GM13977 (cell line): ENCODE measurements at regions not wholly inside any gene's neighbourhood (a gene's known extent, or its start where the extent isn't known, plus 50 kb on each side); places are given as distances from the start of the nearest gene placed in this dataset.

Experiments
- DNase-seq: peaks from one replicate; pipeline ENCODE4 v3.0.0; 2012; ENCODE audit warnings: low spot score
- CTCF ChIP-seq: IDR thresholded peaks from 2 replicates; pipeline ENCODE4 v1.5.1; 2012; ENCODE audit warnings: mild to moderate bottlenecking, control low read depth; ENCODE audit not compliant: insufficient read depth; ENCODE audit errors: extremely low read depth, missing control alignments
- in situ Hi-C: fragments of 300-500 bp; cut with MboI; formaldehyde crosslinking; loops from one replicate; pipeline ENCODE4 v1.12.0; 2022; ENCODE audit warnings: low sequenced_read_pairs, low pct_unique_long_range_greater_than_20kb, mixed read lengths, inconsistent platforms; ENCODE audit not compliant: unreplicated experiment

- no peak for DNase-seq
- in situ Hi-C loops = no loop called here
- no peak for TF ChIP-seq CTCF
Observed at GRCh38 chr4:132003593-132003992, 1145.5 kb upstream of the PCDH10 start.

GRCh38 chr4:132015321-132015720 lies 1133.8 kb upstream of the PCDH10 start:
- TF ChIP-seq CTCF = no peak
- in situ Hi-C loops = no loop called here
- no peak for DNase-seq

GRCh38 chr4:132016703-132017350 lies 1132.3 kb upstream of the PCDH10 start:
- DNase-seq = no peak
- in situ Hi-C loops = no loop called here
- TF ChIP-seq CTCF = no peak

GRCh38 chr4:132026166-132026565 lies 1122.9 kb upstream of the PCDH10 start:
- TF ChIP-seq CTCF = no peak
- in situ Hi-C loops = no loop called here
- DNase-seq = no peak

- in situ Hi-C loops = no loop called here
- no peak for DNase-seq
- no peak for TF ChIP-seq CTCF
Observed at GRCh38 chr4:132026816-132027215, 1122.3 kb upstream of the PCDH10 start.

- no peak for TF ChIP-seq CTCF
- in situ Hi-C loops = no loop called here
- DNase-seq = no peak
Observed at GRCh38 chr4:132056496-132056895, 1092.6 kb upstream of the PCDH10 start.
